ENCODE measurements at regions not wholly inside any gene's neighbourhood (a gene's known extent, or its start where the extent isn't known, plus 50 kb on each side); places are given as distances from the start of the nearest gene placed in this dataset.

DNA sequence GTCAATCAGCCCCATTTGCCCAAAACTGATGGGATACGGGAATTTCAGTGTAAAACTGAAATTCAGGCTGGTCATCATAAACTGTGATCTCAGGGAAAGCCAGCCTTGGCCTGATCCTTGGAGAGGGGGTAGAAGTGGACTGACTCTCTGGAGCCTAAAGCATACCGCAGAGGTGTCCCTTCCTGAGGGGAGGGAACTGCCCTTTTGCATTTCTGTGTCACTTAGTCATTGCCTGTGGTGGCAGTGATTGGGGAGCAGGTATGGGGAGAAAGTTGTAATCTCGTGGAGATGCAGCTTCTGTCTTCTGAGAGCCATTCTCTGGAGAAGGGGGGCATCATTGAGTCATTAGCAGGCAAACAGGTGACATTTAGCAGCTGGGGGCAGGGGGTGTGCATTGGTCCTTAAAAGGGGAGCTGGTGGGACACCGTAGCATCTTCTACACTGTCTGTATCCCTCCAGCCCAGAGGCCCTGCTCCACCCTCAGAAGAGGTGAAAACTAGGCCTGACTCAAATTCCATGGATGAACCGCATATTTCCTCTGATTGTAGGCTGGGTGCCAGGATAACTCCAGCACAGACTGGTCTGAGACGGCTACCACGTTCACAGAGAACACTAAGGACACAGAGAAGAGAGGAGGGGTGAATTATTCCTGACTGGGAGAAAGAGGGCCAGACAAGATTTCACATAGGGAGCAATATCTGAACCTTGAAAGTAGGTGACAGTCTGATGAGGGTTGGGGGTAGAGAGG lies 143.3 kb downstream of the SEC61B start:
- DNase-seq (ENCODE audit: low spot score) = no peak

GRCh38 chr9:99366183-99366582 lies 144.1 kb downstream of the SEC61B start:
- DNase-seq (ENCODE audit: low spot score) = no peak

- no peak for DNase-seq (ENCODE audit: low spot score)
Measured at GRCh38 chr9:99366621-99367020, 144.5 kb downstream of the SEC61B start.

GRCh38 chr9:99368341-99369326 lies 146.6 kb downstream of the SEC61B start:
- peak; percentile 52 for DNase-seq (ENCODE audit: low spot score)

DNA sequence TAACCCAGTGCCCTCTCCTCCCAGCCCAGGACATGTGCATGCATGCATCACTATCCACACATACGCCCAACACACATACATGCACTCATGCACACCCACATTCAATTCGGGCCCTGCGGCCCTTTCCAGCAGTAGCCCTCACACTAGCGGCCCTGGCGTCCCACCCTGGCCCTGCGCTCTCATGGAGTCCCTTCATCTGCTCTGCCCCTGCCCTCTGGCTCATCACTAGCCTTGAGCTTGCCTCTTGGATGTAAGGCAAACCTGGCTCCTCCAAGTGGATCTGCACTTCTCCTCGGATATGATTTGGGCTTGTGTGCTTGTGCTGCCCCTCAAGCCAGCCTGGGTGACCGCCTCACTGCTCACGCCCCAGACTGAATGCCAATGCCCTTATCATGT lies 147.2 kb downstream of the SEC61B start:
- DNase-seq (ENCODE audit: low spot score) = no peak

DNA sequence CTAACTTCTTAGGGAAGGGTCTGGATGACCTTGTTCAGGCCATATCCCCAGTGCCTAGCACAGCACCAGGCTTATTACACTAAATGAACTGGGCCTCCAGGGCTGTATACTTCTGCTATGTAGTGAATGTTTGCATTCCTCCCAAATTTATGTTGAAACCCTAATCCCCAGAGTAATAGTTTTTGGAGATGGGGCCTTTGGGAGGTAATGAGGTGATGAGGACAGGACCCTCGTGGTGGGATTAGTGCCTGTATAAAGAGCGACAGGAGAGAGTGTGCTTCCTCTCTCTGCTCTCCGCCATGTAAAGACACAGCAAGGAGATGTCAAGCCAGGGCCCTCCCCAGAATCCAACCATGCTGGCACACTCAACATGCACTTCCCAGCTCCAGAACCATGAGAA lies 148.3 kb downstream of the SEC61B start:
- no peak for DNase-seq (ENCODE audit: low spot score)

GRCh38 chr9:99371376-99371775 lies 149.3 kb downstream of the SEC61B start:
- no peak for DNase-seq (ENCODE audit: low spot score)

- DNase-seq (ENCODE audit: low spot score) = peak; percentile 71
Measured at GRCh38 chr9:99373912-99374311, 151.8 kb downstream of the SEC61B start.

DNA sequence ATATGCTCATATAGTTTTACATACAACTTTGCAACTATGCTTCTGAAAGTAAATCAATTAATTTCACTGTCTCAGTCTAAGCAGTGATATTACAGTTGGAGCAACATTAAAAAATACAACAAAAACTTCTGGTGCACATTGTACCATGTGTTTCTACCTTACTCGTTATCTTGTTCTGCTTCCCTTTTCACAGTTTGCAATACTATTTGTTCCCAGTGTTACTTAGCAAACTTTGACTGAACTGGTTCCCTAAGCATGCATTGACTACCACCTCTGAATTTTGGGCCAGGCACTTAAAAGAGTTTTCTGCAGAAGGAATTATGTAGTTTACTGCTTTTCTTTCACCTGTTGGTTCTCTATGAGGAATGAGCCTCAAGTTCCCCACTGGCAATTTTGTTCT lies 152.7 kb downstream of the SEC61B start:
- DNase-seq (ENCODE audit: low spot score) = no peak

DNA sequence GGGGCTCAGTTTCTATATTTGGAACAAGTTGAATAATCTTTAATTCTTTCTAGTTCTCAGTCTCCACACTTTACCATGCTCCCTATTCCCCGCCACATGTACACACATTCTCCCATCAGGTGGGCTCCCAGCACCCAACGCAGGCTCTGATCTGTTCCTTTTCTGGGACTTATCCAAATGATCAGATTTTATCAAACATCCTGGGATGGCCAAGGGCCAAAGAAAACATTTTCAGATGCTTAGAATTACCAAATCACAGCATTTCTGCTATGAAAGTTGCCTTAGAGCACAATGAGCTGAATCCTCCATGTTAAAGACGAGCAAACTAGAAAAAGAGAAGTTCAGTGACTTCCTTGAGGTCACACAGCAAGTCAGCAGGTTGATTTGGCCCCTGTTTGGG lies 153.4 kb downstream of the SEC61B start:
- DNase-seq (ENCODE audit: low spot score) = no peak

DNA sequence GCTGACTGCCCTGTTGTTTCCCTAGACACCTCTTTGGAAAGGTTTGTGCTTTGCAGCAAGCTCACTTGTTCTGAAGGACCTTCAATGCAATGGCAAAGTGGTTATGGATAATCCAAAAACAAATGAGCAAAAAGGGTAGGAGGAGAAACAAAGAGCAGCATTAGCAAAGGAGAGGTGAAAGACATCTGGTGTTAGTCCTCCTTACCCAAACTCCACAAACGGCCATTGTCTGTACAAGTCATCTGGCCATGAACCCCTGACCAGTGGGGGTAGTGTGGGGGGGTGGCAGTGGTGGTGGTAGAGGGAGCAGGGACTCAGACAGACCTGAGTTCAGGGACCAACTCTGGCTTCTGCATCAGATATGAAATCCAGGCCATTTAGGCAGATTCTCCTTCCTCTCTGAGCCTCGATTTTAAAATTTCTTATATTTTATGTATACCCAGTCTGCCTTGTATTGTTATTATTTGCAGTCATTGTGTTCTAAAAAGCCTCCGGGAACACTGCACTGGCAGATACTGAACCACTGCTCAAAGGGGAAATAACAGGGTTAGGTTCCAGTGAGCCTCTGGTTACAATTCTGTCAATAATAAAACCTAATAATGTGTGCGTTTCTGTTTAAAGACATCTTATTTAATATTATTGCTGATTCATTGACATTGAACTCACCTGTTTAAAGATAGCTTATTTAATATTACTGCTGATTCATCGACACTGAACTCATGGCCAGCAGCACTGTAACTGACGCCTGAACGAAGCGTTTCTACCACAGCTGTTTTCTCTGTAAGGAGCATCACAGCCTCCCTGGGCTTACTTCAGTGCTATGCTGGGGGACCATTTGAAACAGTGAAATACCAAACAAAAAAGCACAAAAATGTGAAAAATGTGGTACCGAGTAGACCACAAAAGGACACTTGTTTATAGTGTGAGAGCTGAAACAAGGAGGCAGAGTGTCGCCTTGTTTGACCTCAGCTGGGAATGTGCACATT lies 156.0 kb downstream of the SEC61B start:
- no peak for DNase-seq (ENCODE audit: low spot score)

GRCh38 chr9:99383536-99383935 lies 161.5 kb downstream of the SEC61B start:
- no peak for DNase-seq (ENCODE audit: low spot score)

- DNase-seq (ENCODE audit: low spot score) = no peak
Measured at GRCh38 chr9:99385215-99385614, 163.1 kb downstream of the SEC61B start.

GRCh38 chr9:99385814-99386279 lies 163.8 kb downstream of the SEC61B start:
- no peak for DNase-seq (ENCODE audit: low spot score)

DNA sequence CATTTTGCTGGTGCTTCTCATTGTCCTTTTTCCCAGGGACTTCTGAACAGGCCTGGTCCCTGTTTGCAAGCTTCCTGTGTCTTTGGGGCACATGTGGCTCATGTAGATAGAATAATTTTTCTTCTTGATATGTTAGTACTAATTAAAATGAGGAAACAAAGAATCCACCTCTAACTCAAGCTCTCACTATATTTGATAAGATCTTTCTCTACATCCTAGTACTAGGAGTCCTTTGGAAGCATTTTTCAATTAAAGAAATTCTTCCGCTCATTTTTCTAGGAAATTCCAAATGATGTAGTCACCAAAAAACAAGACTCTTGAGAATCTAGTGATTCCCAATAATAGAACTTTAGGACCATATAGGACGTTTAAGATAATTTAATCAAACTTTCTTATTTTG lies 165.3 kb downstream of the SEC61B start:
- DNase-seq (ENCODE audit: low spot score) = no peak

- DNase-seq (ENCODE audit: low spot score) = peak; percentile 25
Measured at GRCh38 chr9:99389087-99390033, 167.3 kb downstream of the SEC61B start.

DNA sequence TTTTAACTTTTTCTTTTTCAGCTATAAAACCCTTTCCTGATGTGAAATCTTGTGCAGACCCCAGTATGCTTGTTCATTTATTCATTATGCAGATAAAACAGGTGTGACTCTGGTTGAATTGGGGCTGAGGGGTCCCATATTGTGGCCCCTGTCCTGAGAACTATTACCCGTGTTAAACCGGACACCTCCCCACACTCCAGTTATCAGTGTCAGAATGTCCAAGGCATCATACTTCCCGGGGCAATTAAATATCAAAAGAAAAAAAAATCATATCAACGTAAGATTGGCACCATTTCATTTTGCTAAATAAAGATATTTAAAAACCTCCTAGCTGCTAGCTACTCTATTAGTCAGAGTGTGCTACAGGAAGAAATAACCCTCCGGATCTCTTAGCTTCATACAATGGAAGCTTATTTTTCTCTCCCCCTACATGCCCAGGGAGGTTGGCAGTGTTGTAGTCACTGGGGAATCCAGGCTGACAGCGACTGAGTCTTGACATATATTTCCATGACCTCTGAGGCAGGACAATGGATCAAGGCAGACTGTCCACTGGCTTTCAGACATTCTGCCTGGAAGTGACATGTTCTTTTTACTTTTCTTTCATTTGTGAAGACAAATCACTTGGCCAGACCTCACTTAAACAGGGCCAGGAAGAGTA lies 170.0 kb downstream of the SEC61B start:
- no peak for DNase-seq (ENCODE audit: low spot score)

DNA sequence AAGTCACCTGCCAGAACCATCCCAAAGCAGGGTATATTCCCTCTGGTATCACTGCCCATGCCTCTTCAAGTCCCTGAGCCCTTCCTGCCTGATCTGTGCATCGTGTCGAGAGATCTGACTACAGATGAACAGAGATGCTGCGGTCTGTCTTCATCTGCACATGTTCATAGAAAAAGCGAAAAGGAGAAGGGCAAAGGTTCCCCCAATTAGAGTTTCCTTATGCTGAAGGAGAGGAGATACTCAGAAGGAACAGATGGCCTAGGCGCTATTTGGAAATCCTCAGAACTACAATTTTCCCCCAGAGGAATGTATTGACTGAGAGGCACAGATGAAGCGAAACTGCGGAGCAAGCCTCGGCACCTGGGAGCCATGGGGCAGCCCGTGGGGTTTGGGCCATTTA lies 170.9 kb downstream of the SEC61B start:
- no peak for DNase-seq (ENCODE audit: low spot score)

- DNase-seq (ENCODE audit: low spot score) = no peak
Measured at GRCh38 chr9:99393993-99394392, 171.9 kb downstream of the SEC61B start.

DNA sequence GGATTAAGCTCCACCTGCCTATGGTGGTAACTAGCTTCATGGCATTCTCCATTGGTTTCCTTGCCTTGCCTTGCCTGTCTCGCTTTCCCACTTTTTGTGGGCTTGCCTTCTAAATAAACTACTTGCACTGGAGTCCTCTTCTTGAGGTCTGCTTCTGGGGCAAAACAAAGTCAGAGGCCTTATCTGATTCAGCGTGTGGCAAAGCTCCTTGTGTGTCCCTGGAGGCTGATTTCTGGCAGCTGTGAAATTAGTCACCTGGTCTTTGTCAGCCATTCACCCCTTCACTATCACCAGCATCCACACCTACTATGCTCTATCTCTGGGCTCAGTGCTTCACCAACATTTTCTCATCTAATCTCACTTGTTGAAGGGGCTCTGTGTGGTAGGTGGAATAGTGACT lies 176.2 kb downstream of the SEC61B start:
- DNase-seq (ENCODE audit: low spot score) = no peak

Measured in Ammon's horn (tissue), 1 donor.